ENCODE measurements at regions not wholly inside any gene's neighbourhood (a gene's known extent, or its start where the extent isn't known, plus 50 kb on each side); places are given as distances from the start of the nearest gene placed in this dataset.

DNA sequence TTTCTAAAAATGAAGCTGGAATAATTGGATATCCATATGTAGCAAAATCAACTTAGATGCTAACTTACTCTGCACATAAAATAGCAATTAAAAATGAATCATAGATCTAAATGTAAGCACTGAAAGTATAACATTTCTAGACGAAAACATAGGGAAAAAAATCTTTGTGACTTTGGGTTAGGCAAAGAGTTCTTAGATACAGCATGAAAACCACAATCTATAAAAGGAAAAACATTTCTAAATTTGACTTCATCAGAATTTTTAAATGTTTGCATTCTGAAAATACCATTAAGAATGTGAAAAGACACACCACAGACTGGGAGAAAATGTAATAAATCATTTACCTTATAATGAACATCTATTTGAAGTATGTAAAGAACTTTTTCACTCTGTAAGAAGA lies 128.8 kb downstream of the APIP start (continued):
- TF ChIP-seq, protein P1, sequence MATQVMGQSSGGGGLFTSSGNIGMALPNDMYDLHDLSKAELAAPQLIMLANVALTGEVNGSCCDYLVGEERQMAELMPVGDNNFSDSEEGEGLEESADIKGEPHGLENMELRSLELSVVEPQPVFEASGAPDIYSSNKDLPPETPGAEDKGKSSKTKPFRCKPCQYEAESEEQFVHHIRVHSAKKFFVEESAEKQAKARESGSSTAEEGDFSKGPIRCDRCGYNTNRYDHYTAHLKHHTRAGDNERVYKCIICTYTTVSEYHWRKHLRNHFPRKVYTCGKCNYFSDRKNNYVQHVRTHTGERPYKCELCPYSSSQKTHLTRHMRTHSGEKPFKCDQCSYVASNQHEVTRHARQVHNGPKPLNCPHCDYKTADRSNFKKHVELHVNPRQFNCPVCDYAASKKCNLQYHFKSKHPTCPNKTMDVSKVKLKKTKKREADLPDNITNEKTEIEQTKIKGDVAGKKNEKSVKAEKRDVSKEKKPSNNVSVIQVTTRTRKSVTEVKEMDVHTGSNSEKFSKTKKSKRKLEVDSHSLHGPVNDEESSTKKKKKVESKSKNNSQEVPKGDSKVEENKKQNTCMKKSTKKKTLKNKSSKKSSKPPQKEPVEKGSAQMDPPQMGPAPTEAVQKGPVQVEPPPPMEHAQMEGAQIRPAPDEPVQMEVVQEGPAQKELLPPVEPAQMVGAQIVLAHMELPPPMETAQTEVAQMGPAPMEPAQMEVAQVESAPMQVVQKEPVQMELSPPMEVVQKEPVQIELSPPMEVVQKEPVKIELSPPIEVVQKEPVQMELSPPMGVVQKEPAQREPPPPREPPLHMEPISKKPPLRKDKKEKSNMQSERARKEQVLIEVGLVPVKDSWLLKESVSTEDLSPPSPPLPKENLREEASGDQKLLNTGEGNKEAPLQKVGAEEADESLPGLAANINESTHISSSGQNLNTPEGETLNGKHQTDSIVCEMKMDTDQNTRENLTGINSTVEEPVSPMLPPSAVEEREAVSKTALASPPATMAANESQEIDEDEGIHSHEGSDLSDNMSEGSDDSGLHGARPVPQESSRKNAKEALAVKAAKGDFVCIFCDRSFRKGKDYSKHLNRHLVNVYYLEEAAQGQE (IDR thresholded peaks at IDR 0.05; ENCODE audit: low read depth, low read length) = no peak
- no peak for TF ChIP-seq RAD21 (IDR thresholded peaks at IDR 0.05; ENCODE audit: insufficient read depth, low read depth, low read length)
- TF ChIP-seq JUND (IDR thresholded peaks at IDR 0.05; ENCODE audit: low read depth, low read length) = no peak

DNA sequence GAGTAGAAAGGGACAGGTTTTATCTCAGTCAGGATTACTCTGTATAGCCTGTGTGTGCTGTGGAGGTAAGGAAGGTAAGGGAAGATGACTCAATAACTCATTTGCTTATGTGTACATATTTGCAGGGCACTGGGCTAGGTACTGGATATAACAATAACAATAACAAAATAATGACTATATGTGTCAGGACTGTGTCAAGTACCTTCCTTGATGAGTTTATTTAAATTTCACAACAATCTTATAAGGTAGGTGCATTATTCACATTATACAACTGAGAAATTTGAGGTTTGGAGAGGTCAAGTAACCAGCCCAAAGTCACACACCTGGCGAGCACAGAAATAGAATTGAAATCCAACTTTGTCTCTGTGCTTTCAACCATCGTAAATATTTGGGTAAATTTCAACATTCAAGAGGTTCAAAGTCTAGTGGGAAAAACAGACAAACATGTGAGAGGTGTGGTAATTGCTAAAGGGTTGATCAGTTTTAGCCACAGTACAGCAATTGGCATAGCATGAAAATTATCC lies 131.8 kb downstream of the APIP start:
- intact Hi-C loops (cut with micrococcal nuclease; ENCODE audit: unreplicated experiment) = no loop called here
- H3K27ac ChIP-seq (ENCODE audit: control insufficient read depth, insufficient read depth) = no peak overlapping the region
- TF ChIP-seq STAT1 (conservative IDR thresholded peaks at IDR 0.05) (no peak), SP1 (IDR thresholded peaks at IDR 0.05; ENCODE audit: low read depth, low read length) (no peak), DPF2 (IDR thresholded peaks at IDR 0.05) (no peak), SMC3 (IDR thresholded peaks at IDR 0.05; ENCODE audit: borderline replicate concordance, low read length) (no peak), SPI1 (IDR thresholded peaks at IDR 0.05; ENCODE audit: borderline replicate concordance, insufficient read depth, low read depth, low read length) (no peak), NRF1 (conservative IDR thresholded peaks at IDR 0.05; ENCODE audit: low read depth, low read length) (no peak), KDM1A (IDR thresholded peaks at IDR 0.05; ENCODE audit: borderline replicate concordance) (no peak)
- TF ChIP-seq, protein P2, sequence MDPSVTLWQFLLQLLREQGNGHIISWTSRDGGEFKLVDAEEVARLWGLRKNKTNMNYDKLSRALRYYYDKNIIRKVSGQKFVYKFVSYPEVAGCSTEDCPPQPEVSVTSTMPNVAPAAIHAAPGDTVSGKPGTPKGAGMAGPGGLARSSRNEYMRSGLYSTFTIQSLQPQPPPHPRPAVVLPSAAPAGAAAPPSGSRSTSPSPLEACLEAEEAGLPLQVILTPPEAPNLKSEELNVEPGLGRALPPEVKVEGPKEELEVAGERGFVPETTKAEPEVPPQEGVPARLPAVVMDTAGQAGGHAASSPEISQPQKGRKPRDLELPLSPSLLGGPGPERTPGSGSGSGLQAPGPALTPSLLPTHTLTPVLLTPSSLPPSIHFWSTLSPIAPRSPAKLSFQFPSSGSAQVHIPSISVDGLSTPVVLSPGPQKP (IDR thresholded peaks at IDR 0.05; ENCODE audit: low read depth, low read length) = no peak
- TF ChIP-seq, protein P3, sequence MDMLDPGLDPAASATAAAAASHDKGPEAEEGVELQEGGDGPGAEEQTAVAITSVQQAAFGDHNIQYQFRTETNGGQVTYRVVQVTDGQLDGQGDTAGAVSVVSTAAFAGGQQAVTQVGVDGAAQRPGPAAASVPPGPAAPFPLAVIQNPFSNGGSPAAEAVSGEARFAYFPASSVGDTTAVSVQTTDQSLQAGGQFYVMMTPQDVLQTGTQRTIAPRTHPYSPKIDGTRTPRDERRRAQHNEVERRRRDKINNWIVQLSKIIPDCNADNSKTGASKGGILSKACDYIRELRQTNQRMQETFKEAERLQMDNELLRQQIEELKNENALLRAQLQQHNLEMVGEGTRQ (IDR thresholded peaks at IDR 0.05; ENCODE audit: borderline replicate concordance, low read depth, low read length) = no peak
- no peaks in the 10 kb centered on the region; the same call in 2 of the 3 replicates for H3K9me3 ChIP-seq (replicated peaks; ENCODE audit: control insufficient read depth, insufficient read depth, low read length)
- H3K4me2 ChIP-seq (ENCODE audit: control insufficient read depth, insufficient read depth) = no peak overlapping the region
- no peak overlapping the region for H2AFZ ChIP-seq (ENCODE audit: control insufficient read depth, low read depth, low read length)
- ChIA-PET CTCF (no interaction called here), SMC1A (ENCODE audit: uncharacterized antibody, unreplicated experiment) (no interaction called here), POLR2A (no interaction called here), RAD21 (ENCODE audit: unreplicated experiment) (no interaction called here)
- in situ Hi-C loops (cut with MboI) = no loop called here
- H3K4me1 ChIP-seq (ENCODE audit: control insufficient read depth, insufficient read depth, low read length) = no peaks in the 10 kb centered on the region
- H3K4me3 ChIP-seq = no peak overlapping the region
- ATAC-seq = no peak
- WGBS (ENCODE audit: insufficient coverage, insufficient replicate concordance, low lambda C conversion rate, missing lambda C conversion rate) = 0% methylated on average over 2 of the region's 2 CpGs
- H3K79me2 ChIP-seq (ENCODE audit: control insufficient read depth, insufficient read depth, low read length) = no peaks in the 10 kb centered on the region
- H3K9ac ChIP-seq (ENCODE audit: control insufficient read depth, insufficient read depth, low read length) = no peak overlapping the region
- H3K27me3 ChIP-seq (replicated peaks in 1 of 2; ENCODE audit: control insufficient read depth in 2 of 2, insufficient read depth in 2 of 2, low read length in 1 of 2) = no peaks in the 10 kb centered on the region
- DNase-seq (ENCODE audit: low read depth, low spot score) = no peak
- no peak for FAIRE-seq
- H3K36me3 ChIP-seq (ENCODE audit: control insufficient read depth in 2 of 2, insufficient read depth in 2 of 2, low read length in 1 of 2) = no peaks in the 10 kb centered on the region
- BruUV-seq (replicated peaks) = no TSS peak
- H4K20me1 ChIP-seq (ENCODE audit: control insufficient read depth, insufficient read depth) = no peaks in the 10 kb centered on the region

All from GM12878 (cell line).